Glutamatergic neuron (in vitro differentiated cells): ENCODE measurements at regions not wholly inside any gene's neighbourhood (a gene's known extent, or its start where the extent isn't known, plus 50 kb on each side); places are given as distances from the start of the nearest gene placed in this dataset.

Experiments
- DNase-seq: peaks from one replicate; pipeline ENCODE4 v3.0.0; 2022
- H3K27ac Mint-ChIP-seq: one replicate; pipeline ENCODE4 v1.8.0; 2020; ENCODE audit warnings: mild to moderate bottlenecking, mixed read lengths, inconsistent platforms; ENCODE audit not compliant: unreplicated experiment
- H3K27me3 Mint-ChIP-seq: one replicate; pipeline ENCODE4 v1.8.0; 2020; ENCODE audit warnings: mild to moderate bottlenecking, moderate library complexity, mixed read lengths, inconsistent platforms; ENCODE audit not compliant: unreplicated experiment
- H3K36me3 Mint-ChIP-seq: one replicate; pipeline ENCODE4 v1.8.0; 2020; ENCODE audit warnings: mild to moderate bottlenecking, mixed read lengths, inconsistent platforms; ENCODE audit not compliant: unreplicated experiment
- H3K4me1 Mint-ChIP-seq: one replicate; pipeline ENCODE4 v1.8.0; 2020; ENCODE audit warnings: mild to moderate bottlenecking, low read depth, mixed read lengths, inconsistent platforms; ENCODE audit not compliant: unreplicated experiment
- H3K4me3 Mint-ChIP-seq: one replicate; pipeline ENCODE4 v1.8.0; 2020; ENCODE audit warnings: mild to moderate bottlenecking, mixed read lengths, inconsistent platforms; ENCODE audit not compliant: unreplicated experiment
- H3K9me3 Mint-ChIP-seq: one replicate; pipeline ENCODE4 v1.8.0; 2020; ENCODE audit warnings: mild to moderate bottlenecking, moderate library complexity, mixed read lengths, inconsistent platforms; ENCODE audit not compliant: unreplicated experiment
- CTCF ChIP-seq: fragments of 200-600 bp; sonication (generic); IDR thresholded peaks from one replicate; pipeline ENCODE4 v1.5.0; 2021; ENCODE audit not compliant: partially characterized antibody, unreplicated experiment

GRCh38 chr20:48336597-48336996 is 491.2 kb downstream of the PREX1 start:
- Mint-ChIP-seq H3K36me3 (no peaks in the 10 kb centered on the region), H3K4me1 (peaks cover 20% of the 10 kb centered on the region), H3K27ac (no peak overlapping the region), H3K9me3 (no peaks in the 10 kb centered on the region), H3K4me3 (no peak overlapping the region), H3K27me3 (peaks cover 4% of the 10 kb centered on the region)
- no peak for DNase-seq
- TF ChIP-seq CTCF = no peak

- no peak for DNase-seq
- Mint-ChIP-seq H3K27ac (peak overlapping the region; percentile 68), H3K36me3 (no peaks in the 10 kb centered on the region), H3K4me1 (peaks cover 23% of the 10 kb centered on the region), H3K9me3 (no peaks in the 10 kb centered on the region), H3K4me3 (no peak overlapping the region), H3K27me3 (no peaks in the 10 kb centered on the region)
- TF ChIP-seq CTCF = no peak
These were observed 492.3 kb downstream of the PREX1 start for GRCh38 chr20:48335308-48336050.

- no peak for TF ChIP-seq CTCF
- no peak for DNase-seq
- H3K9me3 Mint-ChIP-seq = no peaks in the 10 kb centered on the region
- H3K4me1 Mint-ChIP-seq = peaks cover 29% of the 10 kb centered on the region
- H3K4me3 Mint-ChIP-seq = no peak overlapping the region
- H3K27me3 Mint-ChIP-seq = no peaks in the 10 kb centered on the region
- H3K36me3 Mint-ChIP-seq = no peaks in the 10 kb centered on the region
- H3K27ac Mint-ChIP-seq = peak overlapping the region; percentile 38
These were observed 494.1 kb downstream of the PREX1 start for GRCh38 chr20:48333707-48334106.

GRCh38 chr20:48332555-48332954 is 495.2 kb downstream of the PREX1 start:
- Mint-ChIP-seq H3K27me3 (peaks cover 4% of the 10 kb centered on the region), H3K36me3 (no peaks in the 10 kb centered on the region), H3K4me1 (peaks cover 29% of the 10 kb centered on the region), H3K9me3 (peaks cover 3% of the 10 kb centered on the region), H3K27ac (no peak overlapping the region), H3K4me3 (no peak overlapping the region)
- no peak for TF ChIP-seq CTCF
- no peak for DNase-seq

- H3K36me3 Mint-ChIP-seq = no peaks in the 10 kb centered on the region
- DNase-seq = no peak
- peaks cover 4% of the 10 kb centered on the region for H3K9me3 Mint-ChIP-seq
- no peak overlapping the region for H3K4me3 Mint-ChIP-seq
- no peak overlapping the region for H3K27ac Mint-ChIP-seq
- H3K4me1 Mint-ChIP-seq = peaks cover 29% of the 10 kb centered on the region
- no peak for TF ChIP-seq CTCF
- H3K27me3 Mint-ChIP-seq = peaks cover 4% of the 10 kb centered on the region
These were observed 496.1 kb downstream of the PREX1 start for GRCh38 chr20:48331518-48332286.
